IMR-90 (cell line): ENCODE measurements at regions not wholly inside any gene's neighbourhood (a gene's known extent, or its start where the extent isn't known, plus 50 kb on each side); places are given as distances from the start of the nearest gene placed in this dataset.

ENCODE experiments used
- ATAC-seq: fragments of 200-7000 bp; cut with Tn5 transposase; 2 replicates; pipeline ENCODE4 v1.9.1; 2020; ENCODE audit warnings: low read depth, mild to moderate bottlenecking, moderate library complexity
- BruUV-seq: library from RNA; stranded (reverse); fragments of 400-500 nt; replicated peaks from 2 replicates; lab custom pipeline; 2021; lab: Mats Ljungman, UMichigan
- CTCF ChIA-PET: fragments of 300-600 bp; formaldehyde crosslinking; extraction: SDS; loops from one replicate; lab custom pipeline; 2021; ENCODE audit warnings: antibody characterized with exemption; lab: Yijun Ruan, JAX
- POLR2A ChIA-PET: fragments of 300-600 bp; sonication (Branson Sonifier 250); formaldehyde crosslinking; loops from one replicate; lab custom pipeline; 2022; ENCODE audit warnings: antibody characterized with exemption; ENCODE audit not compliant: unreplicated experiment; lab: Charles Lee
- DNase-seq: peaks from one replicate; pipeline ENCODE4 v3.0.0; 2013
- H2AFZ ChIP-seq: replicated peaks from 2 replicates; pipeline ENCODE3; 2013; ENCODE audit warnings: low read length, mild to moderate bottlenecking; ENCODE audit not compliant: poor library complexity
- H2AK5ac ChIP-seq: 2 replicates; pipeline ENCODE4 v1.6.1; 2013; ENCODE audit warnings: low read depth, low read length, inconsistent platforms
- H2AK9ac ChIP-seq: replicated peaks from 2 replicates; pipeline ENCODE3; 2013; ENCODE audit warnings: mild to moderate bottlenecking, low read depth, low read length, moderate library complexity; ENCODE audit not compliant: poor library complexity
- H2BK120ac ChIP-seq: 2 replicates; pipeline ENCODE4 v1.6.1; 2013; ENCODE audit warnings: low read depth, low read length, inconsistent platforms
- H2BK15ac ChIP-seq: 3 replicates; pipeline ENCODE4 v1.6.1; 2013; ENCODE audit warnings: low read depth, low read length, inconsistent platforms
- H2BK20ac ChIP-seq: 2 replicates; pipeline ENCODE4 v1.6.1; 2013; ENCODE audit warnings: low read depth, mild to moderate bottlenecking, inconsistent platforms, low read length, moderate library complexity
- H2BK5ac ChIP-seq: 2 replicates; pipeline ENCODE4 v1.6.1; 2013; ENCODE audit warnings: mild to moderate bottlenecking, low read depth, low read length, inconsistent platforms; ENCODE audit not compliant: poor library complexity, severe bottlenecking
- H3K14ac ChIP-seq: replicated peaks from 2 replicates; pipeline ENCODE4 v1.6.1; 2013; ENCODE audit warnings: low read depth, low read length, inconsistent platforms
- H3K18ac ChIP-seq: 2 replicates; pipeline ENCODE4 v1.6.1; 2013; ENCODE audit warnings: low read depth, low read length, control low read depth
- H3K23ac ChIP-seq: 2 replicates; pipeline ENCODE4 v1.6.1; 2013; ENCODE audit warnings: low read depth, low read length, inconsistent platforms
- H3K27ac ChIP-seq: 2 replicates; pipeline ENCODE4 v1.5.1; 2013; ENCODE audit warnings: mild to moderate bottlenecking, control low read depth, low read length; ENCODE audit not compliant: insufficient read depth
- H3K27me3 ChIP-seq: 2 replicates; pipeline ENCODE4 v1.6.1; 2013; ENCODE audit warnings: low read length; ENCODE audit not compliant: control insufficient read depth, insufficient read depth
- H3K36me3 ChIP-seq: 2 replicates; pipeline ENCODE4 v1.6.1; 2013; ENCODE audit warnings: low read length, mixed read lengths; ENCODE audit not compliant: control insufficient read depth, insufficient read depth
- H3K4ac ChIP-seq: 2 replicates; pipeline ENCODE4 v1.6.1; 2013; ENCODE audit warnings: low read depth, low read length, inconsistent platforms
- H3K4me1 ChIP-seq: 2 replicates; pipeline ENCODE4 v1.6.1; 2013; ENCODE audit warnings: low read length, mixed read lengths; ENCODE audit not compliant: control insufficient read depth, insufficient read depth
- H3K4me2 ChIP-seq: 2 replicates; pipeline ENCODE4 v1.6.1; 2013; ENCODE audit warnings: low read depth, mild to moderate bottlenecking, control low read depth, low read length, moderate library complexity
- H3K4me3 ChIP-seq: 2 replicates; pipeline ENCODE4 v1.5.1; 2013; ENCODE audit warnings: low read depth, mild to moderate bottlenecking, control low read depth, low read length, moderate library complexity; ENCODE audit not compliant: insufficient read depth
- H3K56ac ChIP-seq: 2 replicates; pipeline ENCODE4 v1.6.1; 2013; ENCODE audit warnings: low read length, inconsistent platforms; ENCODE audit not compliant: insufficient read depth; ENCODE audit errors: extremely low read depth
- H3K79me1 ChIP-seq, 2 experiments: 2 replicates each; pipeline ENCODE4 v1.6.1; 2013; ENCODE audit warnings: low read length in 2 of 2, inconsistent platforms in 1 of 2, low read depth in 1 of 2
- H3K9ac ChIP-seq: 2 replicates; pipeline ENCODE4 v1.6.1; 2013; ENCODE audit warnings: low read depth, low read length, control low read depth
- H3K9me1 ChIP-seq: 2 replicates; pipeline ENCODE4 v1.6.1; 2013; ENCODE audit warnings: low read length, inconsistent platforms; ENCODE audit not compliant: insufficient read depth
- H3K9me3 ChIP-seq: 2 replicates; pipeline ENCODE4 v1.6.1; 2013; ENCODE audit warnings: low read length; ENCODE audit not compliant: control insufficient read depth, insufficient read depth
- H4K20me1 ChIP-seq: 2 replicates; pipeline ENCODE4 v1.6.1; 2013; ENCODE audit warnings: low read length, inconsistent platforms; ENCODE audit not compliant: insufficient read depth
- H4K5ac ChIP-seq: 2 replicates; pipeline ENCODE4 v1.6.1; 2013; ENCODE audit warnings: mild to moderate bottlenecking, low read depth, low read length, control low read depth
- H4K8ac ChIP-seq, 2 experiments: 2 replicates each; pipeline ENCODE4 v1.6.1; 2013; ENCODE audit warnings: low read depth in 2 of 2, low read length in 2 of 2, control low read depth in 1 of 2, inconsistent platforms in 1 of 2
- H4K91ac ChIP-seq: 2 replicates; pipeline ENCODE4 v1.6.1; 2013; ENCODE audit warnings: low read depth, low read length, inconsistent platforms; ENCODE audit not compliant: insufficient read depth
- BHLHE40 ChIP-seq: fragments of 150-350 bp; IDR thresholded peaks from 2 replicates; pipeline ENCODE4 v1.6.1; 2016; ENCODE audit warnings: mild to moderate bottlenecking, low read depth, low read length
- CEBPB ChIP-seq: IDR thresholded peaks from 2 replicates; pipeline ENCODE4 v1.6.1; 2012; ENCODE audit warnings: low read depth, low read length, improper control_type of control experiment
- CHD1 ChIP-seq: IDR thresholded peaks from 2 replicates; pipeline ENCODE4 v1.6.1; 2012; ENCODE audit warnings: low read depth, low read length, improper control_type of control experiment
- FOS ChIP-seq: fragments of 150-350 bp; IDR thresholded peaks from 2 replicates; pipeline ENCODE4 v1.6.1; 2016; ENCODE audit warnings: low read depth, low read length
- MAFK ChIP-seq: IDR thresholded peaks from 2 replicates; pipeline ENCODE4 v1.6.1; 2012; ENCODE audit warnings: low read depth, low read length, improper control_type of control experiment
- MAZ ChIP-seq: IDR thresholded peaks from 2 replicates; pipeline ENCODE4 v1.6.1; 2012; ENCODE audit warnings: low read depth, mild to moderate bottlenecking, low read length, improper control_type of control experiment, moderate library complexity, borderline replicate concordance
- MXI1 ChIP-seq: IDR thresholded peaks from 2 replicates; pipeline ENCODE4 v1.6.1; 2012; ENCODE audit warnings: low read depth, mild to moderate bottlenecking, low read length, moderate library complexity, borderline replicate concordance
- NFE2L2 ChIP-seq: fragments of 150-350 bp; IDR thresholded peaks from 2 replicates; pipeline ENCODE4 v1.6.1; 2016; ENCODE audit warnings: low read depth, mild to moderate bottlenecking, low read length
- POLR2A ChIP-seq: IDR thresholded peaks from 2 replicates; pipeline ENCODE4 v1.6.1; 2012; ENCODE audit warnings: mild to moderate bottlenecking, low read depth, low read length
- RAD21 ChIP-seq: IDR thresholded peaks from 2 replicates; pipeline ENCODE4 v1.6.1; 2012; ENCODE audit warnings: low read length, improper control_type of control experiment
- RCOR1 ChIP-seq: IDR thresholded peaks from 2 replicates; pipeline ENCODE4 v1.6.1; 2012; ENCODE audit warnings: mild to moderate bottlenecking, low read length, improper control_type of control experiment; ENCODE audit not compliant: insufficient replicate concordance
- RFX5 ChIP-seq: IDR thresholded peaks from 2 replicates; pipeline ENCODE4 v1.8.0; 2012; ENCODE audit warnings: low read depth, mild to moderate bottlenecking, low read length, moderate library complexity
- SMC3 ChIP-seq: fragments of 150-350 bp; IDR thresholded peaks from 2 replicates; pipeline ENCODE4 v1.6.1; 2016; ENCODE audit warnings: low read depth, mild to moderate bottlenecking, antibody characterized with exemption, low read length, moderate library complexity
- WGBS, 2 experiments: methylation state at CpG; one replicate each; pipeline versions ENCODE4 v1.1.5 to v1.1.7; 2013; ENCODE audit warnings: missing lambda C conversion rate in 2 of 2; ENCODE audit not compliant: insufficient read length in 1 of 2; ENCODE audit errors: extremely low coverage in 2 of 2; 5-methylcytosine and 5-hydroxymethylcytosine counted together
- dilution Hi-C: fragments of 300-500 bp; cut with HindIII; formaldehyde crosslinking; loops from one replicate; pipeline ENCODE4 v1.14.3; 2018; ENCODE audit warnings: low sequenced_read_pairs; ENCODE audit not compliant: unreplicated experiment
- in situ Hi-C: fragments of 300-500 bp; cut with MboI; formaldehyde crosslinking; loops from 3 replicates; pipeline ENCODE4 v1.14.3; 2019; ENCODE audit warnings: low sequenced_read_pairs, inconsistent platforms, mixed read lengths
- intact Hi-C: fragments of 100-400 bp; cut with micrococcal nuclease; formaldehyde crosslinking; loops from 2 replicates; pipeline ENCODE4 v1.10.0; 2022
- TF ChIP-seq, protein P1 (sequence below): fragments of 150-350 bp; IDR thresholded peaks from 2 replicates; pipeline ENCODE4 v1.6.1; 2016; ENCODE audit warnings: low read depth, mild to moderate bottlenecking, low read length, moderate library complexity, borderline replicate concordance
- TF ChIP-seq, protein P2 (sequence below): conservative IDR thresholded peaks from 2 replicates; pipeline ENCODE4 v1.5.1; 2012; ENCODE audit warnings: mild to moderate bottlenecking, low read depth, low read length, improper control_type of control experiment
- TF ChIP-seq, protein P3 (sequence below): fragments of 150-350 bp; IDR thresholded peaks from 2 replicates; pipeline ENCODE4 v1.6.1; 2017; ENCODE audit warnings: mild to moderate bottlenecking, antibody characterized with exemption, low read length, low read depth

DNA sequence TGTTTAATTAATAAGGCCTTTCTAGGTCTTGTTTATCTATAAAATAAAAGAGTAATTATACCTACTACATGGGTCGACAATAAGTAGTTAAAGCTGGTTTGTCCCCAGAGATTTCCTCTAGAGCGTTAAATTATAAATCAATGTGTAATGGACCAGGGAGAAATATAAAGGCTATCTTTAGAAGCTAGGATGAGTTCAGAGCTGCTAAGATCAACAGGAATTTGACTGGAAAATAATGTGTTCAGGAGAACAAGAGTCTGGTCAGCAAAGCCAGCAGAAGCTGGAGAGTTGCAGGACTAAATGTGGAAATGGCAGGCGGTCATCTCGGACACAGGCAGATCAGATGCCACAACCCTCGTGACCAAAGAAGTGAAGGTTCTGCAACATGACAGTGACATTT, 428.8 kb downstream of the EPM2A start:
- no peak overlapping the region for H2AFZ ChIP-seq
- H2BK5ac ChIP-seq: no peak overlapping the region
- H3K9me3 ChIP-seq: no peaks in the 10 kb centered on the region
- WGBS, 2 experiments: 83% methylated on average over 1 of the region's 5 CpGs; no CpG with 5 or more reads in 1 of the 2 experiments
- intact Hi-C loops (no loop called here), dilution Hi-C loops (no loop called here), in situ Hi-C loops (no loop called here)
- 0 out of 2 replicates have a peak overlapping the region, but pooled peaks have one; percentile 44 for H4K91ac ChIP-seq
- H3K23ac ChIP-seq: no peak overlapping the region
- ChIA-PET CTCF (no interaction called here), POLR2A (no interaction called here)
- no peak for TF ChIP-seq FOS
- TF ChIP-seq RFX5: no peak
- TF ChIP-seq MAZ: no peak
- no peak for TF ChIP-seq NFE2L2
- no peak for TF ChIP-seq BHLHE40
- TF ChIP-seq, protein P1, sequence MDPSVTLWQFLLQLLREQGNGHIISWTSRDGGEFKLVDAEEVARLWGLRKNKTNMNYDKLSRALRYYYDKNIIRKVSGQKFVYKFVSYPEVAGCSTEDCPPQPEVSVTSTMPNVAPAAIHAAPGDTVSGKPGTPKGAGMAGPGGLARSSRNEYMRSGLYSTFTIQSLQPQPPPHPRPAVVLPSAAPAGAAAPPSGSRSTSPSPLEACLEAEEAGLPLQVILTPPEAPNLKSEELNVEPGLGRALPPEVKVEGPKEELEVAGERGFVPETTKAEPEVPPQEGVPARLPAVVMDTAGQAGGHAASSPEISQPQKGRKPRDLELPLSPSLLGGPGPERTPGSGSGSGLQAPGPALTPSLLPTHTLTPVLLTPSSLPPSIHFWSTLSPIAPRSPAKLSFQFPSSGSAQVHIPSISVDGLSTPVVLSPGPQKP: no peak
- TF ChIP-seq CHD1: no peak
- no peak for TF ChIP-seq MXI1
- TF ChIP-seq POLR2A: no peak
- TF ChIP-seq RAD21: no peak
- no peak for TF ChIP-seq CEBPB
- TF ChIP-seq SMC3: no peak
- no peak for TF ChIP-seq MAFK
- TF ChIP-seq RCOR1: no peak
- TF ChIP-seq, protein P2, sequence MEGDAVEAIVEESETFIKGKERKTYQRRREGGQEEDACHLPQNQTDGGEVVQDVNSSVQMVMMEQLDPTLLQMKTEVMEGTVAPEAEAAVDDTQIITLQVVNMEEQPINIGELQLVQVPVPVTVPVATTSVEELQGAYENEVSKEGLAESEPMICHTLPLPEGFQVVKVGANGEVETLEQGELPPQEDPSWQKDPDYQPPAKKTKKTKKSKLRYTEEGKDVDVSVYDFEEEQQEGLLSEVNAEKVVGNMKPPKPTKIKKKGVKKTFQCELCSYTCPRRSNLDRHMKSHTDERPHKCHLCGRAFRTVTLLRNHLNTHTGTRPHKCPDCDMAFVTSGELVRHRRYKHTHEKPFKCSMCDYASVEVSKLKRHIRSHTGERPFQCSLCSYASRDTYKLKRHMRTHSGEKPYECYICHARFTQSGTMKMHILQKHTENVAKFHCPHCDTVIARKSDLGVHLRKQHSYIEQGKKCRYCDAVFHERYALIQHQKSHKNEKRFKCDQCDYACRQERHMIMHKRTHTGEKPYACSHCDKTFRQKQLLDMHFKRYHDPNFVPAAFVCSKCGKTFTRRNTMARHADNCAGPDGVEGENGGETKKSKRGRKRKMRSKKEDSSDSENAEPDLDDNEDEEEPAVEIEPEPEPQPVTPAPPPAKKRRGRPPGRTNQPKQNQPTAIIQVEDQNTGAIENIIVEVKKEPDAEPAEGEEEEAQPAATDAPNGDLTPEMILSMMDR: no peak
- TF ChIP-seq, protein P3, sequence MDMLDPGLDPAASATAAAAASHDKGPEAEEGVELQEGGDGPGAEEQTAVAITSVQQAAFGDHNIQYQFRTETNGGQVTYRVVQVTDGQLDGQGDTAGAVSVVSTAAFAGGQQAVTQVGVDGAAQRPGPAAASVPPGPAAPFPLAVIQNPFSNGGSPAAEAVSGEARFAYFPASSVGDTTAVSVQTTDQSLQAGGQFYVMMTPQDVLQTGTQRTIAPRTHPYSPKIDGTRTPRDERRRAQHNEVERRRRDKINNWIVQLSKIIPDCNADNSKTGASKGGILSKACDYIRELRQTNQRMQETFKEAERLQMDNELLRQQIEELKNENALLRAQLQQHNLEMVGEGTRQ: no peak
- no peak overlapping the region for H3K4me3 ChIP-seq
- H3K27ac ChIP-seq: no peak overlapping the region
- H3K9me1 ChIP-seq: no peaks in the 10 kb centered on the region
- H3K4ac ChIP-seq: no peak overlapping the region
- no TSS peak for BruUV-seq
- H3K79me1 ChIP-seq: no peaks in the 10 kb centered on the region
- DNase-seq (no peak), ATAC-seq (no peak)
- no peaks in the 10 kb centered on the region for H3K36me3 ChIP-seq
- no peak overlapping the region for H2AK5ac ChIP-seq
- H4K8ac ChIP-seq: no peak overlapping the region
- peaks cover 8% of the 10 kb centered on the region for H3K4me1 ChIP-seq
- no peak overlapping the region for H3K9ac ChIP-seq
- H2AK9ac ChIP-seq: no peak overlapping the region
- H3K18ac ChIP-seq: no peak overlapping the region
- H4K5ac ChIP-seq: no peak overlapping the region
- H3K14ac ChIP-seq: no peak overlapping the region
- H3K56ac ChIP-seq: no peak overlapping the region
- H4K20me1 ChIP-seq: no peaks in the 10 kb centered on the region
- H3K4me2 ChIP-seq: no peak overlapping the region
- H2BK120ac ChIP-seq: no peak overlapping the region; the same call in 1 of the 2 replicates
- no peak overlapping the region for H2BK15ac ChIP-seq
- no peaks in the 10 kb centered on the region for H3K27me3 ChIP-seq
- H2BK20ac ChIP-seq: no peak overlapping the region
